GM18517 (cell line): ENCODE measurements at regions not wholly inside any gene's neighbourhood (a gene's known extent, or its start where the extent isn't known, plus 50 kb on each side); places are given as distances from the start of the nearest gene placed in this dataset.
"Not testable (repeated sequence)": the region's sequence is repeated elsewhere in the genome, so short reads cannot be mapped to it uniquely, and the experiment has no call there.

Experiments used
- ATAC-seq: cut with Tn5 transposase; IDR thresholded peaks from one replicate; pipeline ENCODE4 v1.9.1; 2021; ENCODE audit warnings: mild to moderate bottlenecking, moderate library complexity; ENCODE audit not compliant: unreplicated experiment

DNA sequence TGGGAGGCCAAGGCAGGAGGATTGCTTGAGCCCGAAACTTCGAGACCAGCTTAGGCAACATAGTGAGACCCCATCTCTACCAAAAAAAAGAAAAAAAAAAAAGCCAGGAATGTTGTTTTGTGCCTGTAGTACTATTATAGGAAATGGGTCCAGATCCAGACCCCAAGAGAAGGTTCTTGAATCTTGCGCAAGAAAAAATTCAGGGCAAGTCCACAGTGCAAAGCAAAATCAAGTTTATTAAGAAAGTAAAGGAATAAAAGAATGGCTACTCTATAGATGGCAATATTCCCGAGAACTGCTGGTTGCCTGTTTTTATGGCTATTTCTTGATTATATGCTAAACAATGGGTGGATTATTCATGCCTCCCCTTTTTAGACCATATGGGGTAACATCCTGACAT is 51.2 kb upstream of the RDX start:
- ATAC-seq = no peak

DNA sequence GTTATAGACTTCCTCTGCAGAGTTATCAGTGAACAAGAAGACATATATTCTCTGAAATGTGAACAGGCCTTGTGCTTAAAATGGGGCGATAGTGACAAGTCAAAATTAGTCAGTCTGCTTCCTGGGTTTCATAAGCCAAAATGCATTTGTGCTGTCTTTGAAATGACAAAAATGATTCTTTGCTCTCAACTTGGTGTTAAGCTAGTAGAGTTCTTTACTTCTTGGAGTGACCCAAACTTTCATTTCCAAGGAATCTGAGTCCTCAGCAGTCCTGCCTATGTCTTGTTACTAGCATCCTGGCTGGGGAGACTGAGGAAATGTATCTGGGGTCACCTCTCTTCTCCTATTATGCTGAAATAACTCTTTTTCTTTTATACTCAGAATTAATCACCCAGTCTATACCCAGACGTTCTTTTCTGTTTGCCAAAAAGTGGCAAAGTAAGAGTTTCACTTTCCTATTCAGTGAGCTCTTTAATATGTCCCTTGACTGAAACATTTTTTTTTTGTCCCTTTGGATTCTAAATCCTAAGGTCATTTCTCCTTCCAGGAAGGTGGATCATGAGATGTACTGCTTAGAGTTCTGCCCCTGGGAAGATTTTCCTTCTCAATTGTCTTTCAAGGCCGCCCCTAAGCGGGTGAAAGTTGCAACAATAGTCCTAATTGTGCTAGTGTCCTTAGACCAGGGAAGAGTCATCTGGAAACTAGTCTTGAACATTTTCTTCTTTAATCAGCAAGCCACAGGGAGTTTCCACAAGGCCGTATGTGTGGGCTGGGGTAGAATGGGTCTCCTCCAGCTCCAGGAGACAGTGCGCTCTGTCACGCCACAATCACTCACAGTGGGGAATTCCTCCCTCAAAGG is 53.0 kb upstream of the RDX start:
- ATAC-seq = peak; percentile 82

DNA sequence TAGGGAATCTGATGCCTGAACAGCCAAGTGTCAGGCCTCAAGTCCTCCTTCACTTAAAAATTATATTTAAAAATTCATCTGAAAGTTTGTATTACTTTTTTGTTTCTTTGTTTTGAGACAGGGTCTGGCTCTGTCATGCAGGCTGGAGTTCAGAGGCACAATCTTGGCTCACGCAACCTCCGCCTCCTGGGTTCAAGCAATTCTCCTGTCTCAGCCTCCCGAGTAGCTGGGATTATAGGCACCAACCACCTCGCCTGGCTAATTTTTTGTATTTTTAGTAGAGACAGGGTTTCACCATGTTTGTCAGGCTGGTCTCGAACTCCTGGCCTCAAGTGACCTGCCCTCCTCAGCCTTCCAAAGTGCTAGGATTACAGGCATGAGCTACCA is 53.6 kb upstream of the RDX start:
- ATAC-seq = peak; percentile 13

DNA sequence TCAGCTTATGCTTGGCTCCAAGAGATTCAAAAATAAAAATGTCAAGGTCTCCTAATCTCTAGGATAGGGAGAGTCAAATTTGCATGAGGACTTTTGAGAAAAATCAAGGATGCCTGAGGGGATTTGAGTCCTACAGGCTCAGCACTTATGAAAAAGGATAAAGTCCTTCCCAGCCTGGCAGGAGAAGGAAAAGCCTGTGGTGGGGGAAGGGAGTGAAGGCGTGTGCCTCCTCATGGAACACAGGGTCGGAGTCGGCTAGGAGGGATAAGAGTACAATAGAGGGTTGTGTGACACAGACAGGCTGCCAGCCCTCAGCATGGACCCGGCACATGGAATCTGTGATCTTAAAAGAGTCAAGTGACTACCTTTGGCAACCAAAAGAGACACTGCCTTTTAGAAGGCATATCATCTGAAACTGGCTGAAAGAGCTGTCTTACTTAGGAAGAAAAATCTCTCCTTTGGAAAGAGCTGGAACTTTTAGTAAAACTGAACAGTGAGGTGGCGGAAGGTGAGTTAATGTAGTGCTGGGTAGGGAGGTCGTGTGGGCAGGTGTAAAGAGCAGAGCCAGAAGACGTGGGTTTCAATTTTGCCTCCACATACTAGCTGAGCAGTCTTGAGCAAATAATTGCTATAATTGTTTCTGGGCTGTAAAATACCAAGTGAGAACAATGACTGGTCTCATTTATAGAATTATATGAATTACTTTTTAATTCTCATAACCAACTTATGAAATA is 58.8 kb upstream of the RDX start:
- no peak for ATAC-seq

DNA sequence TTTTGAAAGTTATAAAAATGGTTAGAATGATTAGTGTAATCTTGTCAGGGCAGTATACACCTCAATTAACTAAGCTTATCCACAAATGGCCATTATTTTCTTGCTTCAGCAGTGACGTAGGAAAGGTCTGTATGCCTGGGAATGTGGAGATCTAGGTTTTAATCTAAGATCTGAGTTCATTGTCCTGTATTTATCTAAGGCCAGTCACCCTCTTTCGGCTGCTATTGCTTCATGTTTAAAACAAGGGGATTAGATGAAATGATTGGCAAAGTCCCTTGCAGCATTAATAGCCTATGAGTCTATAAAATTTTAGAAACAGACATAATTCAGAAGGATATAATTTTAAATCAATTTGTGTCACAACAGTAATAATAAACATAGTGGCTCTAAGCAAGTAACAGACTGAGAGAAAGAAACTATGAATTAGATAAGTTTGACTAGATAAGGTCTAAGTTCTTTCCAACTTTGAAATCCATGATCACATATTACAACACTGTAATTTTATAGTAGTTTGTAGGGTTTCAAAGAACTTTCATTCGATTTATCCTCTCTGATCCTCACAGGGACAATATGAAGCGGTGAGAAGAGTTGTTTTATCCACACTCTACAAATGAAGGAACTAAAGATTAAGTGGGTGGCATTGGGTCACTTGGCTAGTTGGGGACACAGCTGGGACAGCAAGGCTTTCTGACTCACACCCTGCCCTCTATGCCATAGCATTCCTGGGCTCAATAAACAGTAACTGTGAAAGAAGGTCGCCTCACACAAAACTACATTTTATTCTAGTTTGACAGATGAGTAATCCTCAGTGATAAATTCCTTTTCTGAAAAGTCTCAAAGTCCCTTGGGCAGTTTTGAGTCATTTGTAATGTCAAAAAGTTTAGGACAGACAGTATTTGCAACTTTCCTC is 60.6 kb upstream of the RDX start:
- ATAC-seq = no peak

DNA sequence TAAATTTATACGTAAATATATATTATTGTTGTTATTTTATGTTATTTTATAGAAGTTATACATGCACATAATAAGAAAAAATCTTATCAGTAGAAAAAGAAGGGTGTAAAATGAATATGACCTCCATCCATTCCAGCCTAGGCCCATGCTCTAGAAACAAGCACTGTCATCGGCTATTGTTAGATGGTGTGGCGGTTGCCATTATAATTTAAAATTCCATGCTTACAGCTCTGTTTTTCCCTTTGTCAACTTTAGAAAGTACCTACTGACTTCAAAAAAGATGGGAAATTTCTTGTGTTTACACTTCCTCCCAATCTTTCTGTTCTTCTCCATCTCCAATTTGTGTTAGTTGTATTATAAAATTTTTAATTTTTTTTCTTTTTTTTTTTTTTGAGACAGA is 61.9 kb upstream of the RDX start:
- no peak for ATAC-seq

DNA sequence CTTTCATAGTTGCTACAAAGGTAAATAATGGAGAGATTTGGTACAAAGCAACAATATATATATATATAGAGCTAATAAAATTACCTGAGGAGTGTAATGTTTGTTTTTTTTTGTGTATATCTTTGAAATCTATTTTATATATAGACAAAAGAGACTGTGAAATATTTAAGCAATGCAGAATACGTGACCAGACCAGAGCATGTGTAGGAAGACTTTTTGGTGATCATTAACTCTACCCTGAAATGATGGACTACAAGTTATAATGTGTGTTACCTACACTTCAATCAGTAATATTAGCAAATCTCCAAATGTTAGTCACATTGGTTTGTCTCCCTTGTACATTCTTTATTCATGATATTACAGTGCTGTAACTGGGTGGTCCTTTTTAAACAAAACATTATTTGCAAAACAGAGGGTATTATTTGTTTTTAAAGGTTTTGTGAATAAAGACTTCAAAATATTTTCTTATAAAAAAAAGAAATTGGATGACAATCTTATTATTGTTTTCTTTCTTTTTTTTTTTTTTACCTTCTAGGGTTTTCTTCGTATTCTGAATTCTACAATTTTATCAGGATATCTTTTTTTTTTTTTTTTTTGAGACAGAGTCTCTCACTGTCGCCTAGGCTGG is 64.5 kb upstream of the RDX start:
- not testable (repeated sequence) for ATAC-seq

DNA sequence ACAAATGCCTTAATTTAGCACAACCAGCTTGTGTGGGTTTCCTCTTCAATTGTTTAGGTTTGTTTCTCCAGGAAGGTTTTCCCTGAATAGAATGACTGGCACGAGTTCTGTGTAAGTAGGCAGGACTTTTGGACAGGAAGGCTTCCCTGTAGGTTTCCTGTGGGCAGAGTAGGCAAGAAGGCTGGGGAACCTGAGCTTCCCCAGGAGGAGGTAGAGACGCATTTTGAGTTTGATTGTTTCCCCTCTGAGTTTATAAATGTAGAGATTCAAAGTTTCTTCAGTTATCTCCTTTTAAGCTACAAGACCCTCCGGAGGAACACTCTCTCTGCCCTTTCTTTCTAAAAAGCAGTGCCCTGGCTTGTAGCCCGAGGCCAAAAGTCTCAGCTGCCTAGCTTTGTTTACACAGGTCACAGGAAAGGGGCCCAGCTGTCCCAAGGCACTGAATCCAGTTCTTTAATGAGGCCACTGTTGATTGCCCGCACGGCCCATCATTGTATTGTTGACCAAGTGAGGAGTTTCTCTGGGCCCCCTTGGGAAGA is 66.6 kb upstream of the RDX start:
- no peak for ATAC-seq

DNA sequence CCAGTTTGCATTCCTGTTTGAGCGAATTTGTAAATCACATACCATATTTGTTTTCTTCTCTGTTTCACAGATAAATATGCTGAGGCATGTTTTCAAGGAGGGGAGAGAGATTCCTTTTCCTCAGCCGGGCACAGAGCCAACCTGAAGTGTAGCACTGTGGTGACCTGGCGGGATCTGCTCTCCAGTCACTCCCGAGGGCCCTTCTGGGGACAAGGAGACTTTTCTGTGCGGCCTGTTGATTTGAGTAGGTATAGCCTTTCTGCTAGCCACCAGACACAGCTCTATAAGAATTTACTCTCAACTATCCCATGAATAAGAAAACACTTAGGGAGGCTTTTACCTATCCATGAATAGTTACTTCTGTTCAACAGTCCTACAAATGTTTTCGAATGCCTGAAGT is 63.5 kb upstream of the FDX1 start:
- ATAC-seq = no peak

DNA sequence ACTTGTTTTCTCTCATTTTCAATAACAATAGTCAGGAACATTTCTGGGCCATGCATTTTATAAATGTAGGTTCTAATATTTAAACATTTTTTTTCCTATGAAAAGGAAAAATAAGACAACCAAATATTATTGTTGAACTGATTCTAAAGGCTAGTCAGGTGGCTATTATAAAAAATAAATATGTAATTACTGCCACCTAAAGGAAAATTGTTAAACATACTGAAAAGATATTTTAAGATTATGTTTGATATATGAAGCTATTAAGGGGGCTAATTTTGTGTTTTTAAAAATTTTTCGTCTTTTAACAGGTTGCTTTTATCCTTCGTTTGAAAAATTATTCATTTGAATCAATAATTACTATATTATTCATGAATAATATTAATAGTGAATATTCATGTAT is 62.2 kb upstream of the FDX1 start:
- no peak for ATAC-seq

DNA sequence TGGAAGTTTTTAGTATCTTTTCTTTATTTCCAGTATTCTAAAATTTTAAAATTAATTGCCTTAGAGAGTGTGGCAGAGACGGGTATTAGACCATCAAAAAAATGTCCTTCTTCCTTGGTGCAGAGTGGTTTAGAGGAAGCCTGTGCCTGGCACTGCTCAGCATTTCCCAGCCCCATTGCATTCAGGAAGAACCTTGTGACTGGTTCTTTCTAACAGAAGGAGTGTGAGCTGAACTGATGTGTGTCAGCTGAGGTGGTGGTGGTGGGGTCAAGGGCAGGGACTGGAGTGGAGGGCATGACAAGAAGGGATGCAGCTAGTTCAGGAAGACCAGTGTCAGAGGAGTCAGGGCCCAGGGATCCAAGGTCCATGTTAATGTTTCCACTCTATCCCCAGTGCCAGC is 58.7 kb upstream of the FDX1 start:
- ATAC-seq = no peak

DNA sequence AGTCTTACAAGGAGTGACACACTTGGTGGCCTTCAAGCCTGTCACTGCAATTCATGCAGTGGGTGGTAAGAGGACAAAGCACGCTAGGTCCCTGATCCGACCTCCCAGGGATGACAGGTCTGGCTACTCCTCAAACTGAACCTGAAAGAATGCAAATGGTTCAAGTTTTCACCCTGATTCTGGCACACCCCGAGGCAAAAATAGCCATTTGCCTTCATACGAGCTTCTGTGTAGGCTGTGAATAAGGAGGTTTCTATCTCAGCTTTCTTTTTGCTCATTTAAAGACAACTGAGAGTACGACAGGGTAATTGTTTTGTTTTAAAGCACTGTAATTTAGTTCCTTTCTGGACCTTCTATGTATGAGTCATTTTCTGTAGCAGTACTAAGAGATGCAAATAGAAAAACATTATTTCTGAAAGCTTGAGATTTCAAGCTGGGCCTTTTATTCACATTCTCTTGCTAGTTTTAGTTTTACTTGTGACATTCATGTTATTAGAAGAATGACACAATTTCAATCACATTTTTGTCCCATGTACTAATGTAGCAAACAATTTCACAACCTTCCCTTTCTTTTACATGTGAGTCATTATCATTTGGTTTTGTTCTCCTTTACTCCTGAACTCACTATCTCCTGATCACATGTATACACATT is 56.6 kb upstream of the FDX1 start:
- peak; percentile 96 for ATAC-seq

DNA sequence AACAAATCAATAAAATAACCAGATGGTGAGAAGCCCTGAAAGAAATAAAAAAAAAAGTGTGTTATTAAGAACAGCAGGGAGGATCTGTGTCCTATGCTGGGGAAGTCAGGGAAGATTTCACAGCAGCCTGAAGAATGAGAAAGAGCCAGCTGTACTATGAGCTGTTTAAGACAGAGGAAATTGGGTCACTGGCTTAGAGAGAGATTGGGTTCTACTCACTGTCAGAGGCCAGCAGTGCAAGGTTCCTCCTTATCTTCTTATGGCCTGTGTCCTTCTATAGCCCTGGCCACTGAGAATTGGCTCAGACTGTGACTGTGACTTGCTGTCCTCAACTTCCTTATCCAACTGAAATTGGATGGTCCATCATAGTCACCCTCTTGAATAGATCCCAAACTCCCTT is 54.8 kb upstream of the FDX1 start:
- ATAC-seq = no peak

DNA sequence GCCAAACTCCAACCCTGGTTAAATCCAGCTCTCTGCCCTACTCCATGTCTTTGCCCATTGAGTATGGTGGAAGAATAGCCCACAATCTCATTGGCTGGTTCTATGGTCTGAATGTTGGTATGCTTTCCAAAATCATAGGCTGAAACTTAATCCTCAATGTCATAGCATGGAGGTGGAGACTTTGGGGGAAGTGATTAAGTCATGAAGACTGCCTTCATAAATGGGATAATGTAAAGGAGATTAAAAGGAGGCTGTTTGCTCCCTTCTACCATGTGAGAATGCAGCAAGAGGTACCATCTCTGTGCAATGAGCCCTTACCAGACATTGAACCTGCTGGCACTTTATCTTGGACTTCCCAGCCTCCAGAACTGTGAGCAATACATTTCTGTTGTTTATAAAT is 54.4 kb upstream of the FDX1 start:
- no peak for ATAC-seq

DNA sequence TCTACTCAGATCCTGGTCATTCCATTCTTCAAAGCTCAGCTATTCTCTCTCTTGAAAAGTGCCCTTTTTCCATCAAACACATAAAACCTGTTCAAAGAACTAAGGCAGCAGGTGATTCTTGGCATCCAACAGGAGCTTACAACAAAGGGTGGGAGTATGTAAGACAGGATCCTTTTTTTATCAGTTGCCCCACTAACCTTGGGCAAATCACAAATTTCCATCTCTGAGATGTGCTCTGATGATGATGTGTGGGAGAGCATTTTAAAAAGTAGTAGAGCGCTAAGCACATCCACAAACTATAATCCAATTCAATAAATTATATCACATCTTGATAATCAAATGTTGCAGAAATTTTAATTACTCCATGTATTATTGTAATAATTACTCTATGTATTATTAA is 53.7 kb upstream of the FDX1 start:
- no peak for ATAC-seq

DNA sequence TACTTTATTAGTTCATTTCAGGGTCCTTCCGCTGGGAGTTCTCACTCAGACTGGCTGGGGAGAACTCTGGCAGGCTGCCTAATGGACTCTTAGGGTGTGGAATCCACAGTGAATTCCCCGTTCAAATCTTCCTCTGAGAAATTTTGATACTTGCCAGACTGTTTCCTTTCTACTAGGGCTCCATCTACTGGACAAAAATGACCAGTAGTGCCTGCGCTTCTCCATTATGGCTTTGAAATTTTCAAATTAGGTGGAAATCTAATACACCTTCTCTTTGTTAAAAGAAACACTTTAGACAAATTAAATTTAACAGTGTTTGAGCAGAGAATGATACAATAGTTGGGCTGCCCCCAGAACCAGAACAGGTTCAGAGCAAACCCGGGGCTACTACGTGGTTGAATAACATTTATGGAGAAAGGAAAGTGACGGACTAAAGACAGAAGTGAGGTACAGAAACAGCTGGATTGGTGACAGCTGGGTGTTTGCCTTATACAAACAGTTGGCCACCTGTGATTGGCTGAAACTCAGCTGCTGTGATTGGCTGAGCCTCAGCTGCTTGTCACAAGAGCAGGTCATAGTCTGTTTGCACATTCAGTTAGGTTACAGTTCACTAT is 52.9 kb upstream of the FDX1 start:
- peak; percentile 29 for ATAC-seq

DNA sequence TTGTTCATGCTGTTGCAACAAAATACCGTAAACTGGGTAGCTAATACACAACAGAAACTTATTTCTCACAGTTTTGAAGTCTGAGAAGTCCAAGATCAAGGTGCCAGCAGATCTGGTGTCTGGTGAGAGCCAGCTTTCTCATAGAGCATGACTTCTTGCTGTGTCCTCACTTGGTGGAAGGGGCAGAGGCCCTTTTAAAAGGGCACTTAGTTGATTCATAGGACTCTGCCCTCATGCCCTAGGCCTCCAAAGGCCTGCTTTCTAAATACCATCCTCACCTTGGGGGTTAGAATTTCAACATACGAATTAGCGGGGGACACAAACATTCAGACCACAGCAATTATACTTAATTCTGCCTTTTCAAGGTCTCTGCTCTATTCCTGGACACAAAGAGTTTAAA is 52.3 kb upstream of the FDX1 start:
- ATAC-seq = no peak

DNA sequence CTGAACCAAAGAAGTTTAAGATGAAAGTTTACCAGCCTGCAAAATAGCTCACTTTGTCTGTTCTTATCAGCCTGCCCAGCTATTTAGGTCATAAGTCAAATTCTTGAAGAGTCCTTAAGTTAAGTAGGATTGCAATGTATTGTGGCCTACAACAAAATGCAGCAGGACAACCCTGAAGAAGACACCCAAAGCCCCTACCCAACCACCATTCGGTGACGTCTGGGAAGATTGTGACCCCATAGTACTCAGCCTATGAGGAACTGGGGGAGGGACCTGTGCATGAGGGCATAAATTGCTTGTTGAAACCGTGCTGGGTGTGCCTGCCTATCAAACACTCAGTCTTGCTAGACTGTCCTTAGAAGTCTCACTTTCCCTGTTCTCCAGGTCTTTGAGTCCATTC is 50.5 kb upstream of the FDX1 start:
- ATAC-seq = no peak

DNA sequence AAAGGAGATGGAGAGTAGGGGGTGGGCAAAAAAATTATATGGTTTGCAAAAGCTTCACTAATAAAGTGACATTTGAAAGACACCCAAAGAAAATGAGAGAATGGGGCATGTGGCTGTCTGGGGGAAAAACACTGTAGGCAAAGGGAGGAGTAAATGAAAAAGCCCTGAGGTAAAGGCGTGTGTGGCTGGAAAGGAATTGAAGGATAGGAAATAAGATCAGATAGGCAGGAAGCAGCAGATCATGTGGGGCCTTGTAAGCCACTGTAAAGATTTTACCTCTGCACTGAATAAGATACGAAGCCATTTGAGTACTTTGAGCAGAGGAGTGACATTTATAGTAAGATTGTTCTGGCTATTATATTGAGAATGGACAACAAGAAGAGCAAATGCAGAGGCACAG is 49.8 kb upstream of the FDX1 start:
- no peak for ATAC-seq
